ENCODE measurements at regions not wholly inside any gene's neighbourhood (a gene's known extent, or its start where the extent isn't known, plus 50 kb on each side); places are given as distances from the start of the nearest gene placed in this dataset.
"Not testable (repeated sequence)": the region's sequence is repeated elsewhere in the genome, so short reads cannot be mapped to it uniquely, and the experiment has no call there.

DNA sequence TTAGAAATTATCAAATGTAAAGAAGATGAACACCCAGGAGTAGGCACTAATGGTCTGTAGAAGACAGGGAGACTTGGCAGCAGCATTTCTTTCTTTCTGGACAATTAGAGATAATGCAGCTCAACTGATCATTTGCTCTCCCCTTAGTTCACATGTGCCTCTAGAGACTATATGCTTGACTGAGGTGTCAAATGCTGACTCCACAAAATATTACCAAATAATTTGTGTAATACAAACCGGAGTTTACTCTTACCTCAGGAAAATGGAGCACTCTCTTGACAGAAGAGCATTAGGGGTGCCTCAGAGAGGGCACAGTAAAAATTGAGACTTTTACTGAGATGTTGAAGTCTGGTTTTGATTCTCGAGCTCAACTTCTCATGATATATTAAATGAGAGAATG lies 131.8 kb downstream of the ATP6V1G3 start:
- no peak for DNase-seq

DNA sequence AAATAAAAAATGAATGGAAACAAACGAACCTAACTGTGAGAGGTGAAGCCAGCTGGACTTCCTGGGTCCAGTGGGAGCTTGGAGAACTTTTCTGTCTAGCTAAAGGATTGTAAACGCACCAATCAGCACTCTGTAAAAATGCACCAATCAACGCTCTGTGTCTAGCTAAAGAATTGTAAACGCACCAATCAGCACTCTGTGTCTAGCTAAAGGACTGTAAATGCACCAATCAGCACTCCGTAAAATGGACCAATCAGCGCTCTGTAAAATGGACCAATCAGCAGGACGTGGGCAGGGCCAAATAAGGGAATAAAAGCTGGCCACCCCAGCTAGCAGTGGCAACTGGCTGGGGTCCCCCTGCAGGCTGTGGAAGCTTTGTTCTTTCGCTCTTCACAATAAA lies 135.8 kb downstream of the ATP6V1G3 start:
- DNase-seq: not testable (repeated sequence)

DNA sequence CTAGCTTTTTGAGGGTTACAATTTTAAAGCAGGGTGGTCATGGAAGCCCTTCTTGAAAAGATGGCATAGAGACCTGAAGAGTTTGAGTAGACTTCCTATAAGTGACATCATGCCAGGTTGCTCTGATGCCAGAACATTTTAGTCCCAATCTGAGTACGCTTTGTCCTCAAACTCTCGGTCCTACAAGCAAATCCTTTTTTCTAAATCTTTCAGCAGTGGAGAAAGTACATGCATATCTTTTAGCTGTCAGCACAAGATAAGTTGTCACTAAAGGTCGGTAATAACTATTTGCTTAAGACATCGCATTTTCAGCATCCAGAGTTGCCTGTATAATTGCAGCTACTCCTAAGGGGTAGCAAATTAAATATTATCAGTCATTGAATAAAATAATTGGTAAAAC lies 140.4 kb downstream of the ATP6V1G3 start:
- DNase-seq: no peak

DNA sequence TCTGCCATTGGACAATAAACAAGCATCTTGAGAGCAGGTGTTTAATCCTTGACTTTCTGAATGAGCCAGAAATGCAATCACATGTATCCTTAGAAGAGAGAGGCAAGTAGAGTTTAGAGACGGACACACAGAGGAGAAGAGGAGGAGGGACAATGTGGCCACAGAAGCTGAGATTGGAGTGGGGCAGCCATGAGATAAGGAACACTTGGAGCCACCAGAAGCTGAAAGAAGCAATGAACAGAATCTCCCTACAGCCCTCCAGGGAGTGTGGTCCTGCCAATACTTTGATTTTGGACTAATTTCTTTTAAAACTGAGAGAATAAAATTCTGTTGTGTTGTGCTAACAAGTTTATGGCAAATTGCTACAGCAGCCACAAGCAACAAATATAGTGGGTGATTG lies 141.0 kb downstream of the ATP6V1G3 start:
- DNase-seq: no peak

DNA sequence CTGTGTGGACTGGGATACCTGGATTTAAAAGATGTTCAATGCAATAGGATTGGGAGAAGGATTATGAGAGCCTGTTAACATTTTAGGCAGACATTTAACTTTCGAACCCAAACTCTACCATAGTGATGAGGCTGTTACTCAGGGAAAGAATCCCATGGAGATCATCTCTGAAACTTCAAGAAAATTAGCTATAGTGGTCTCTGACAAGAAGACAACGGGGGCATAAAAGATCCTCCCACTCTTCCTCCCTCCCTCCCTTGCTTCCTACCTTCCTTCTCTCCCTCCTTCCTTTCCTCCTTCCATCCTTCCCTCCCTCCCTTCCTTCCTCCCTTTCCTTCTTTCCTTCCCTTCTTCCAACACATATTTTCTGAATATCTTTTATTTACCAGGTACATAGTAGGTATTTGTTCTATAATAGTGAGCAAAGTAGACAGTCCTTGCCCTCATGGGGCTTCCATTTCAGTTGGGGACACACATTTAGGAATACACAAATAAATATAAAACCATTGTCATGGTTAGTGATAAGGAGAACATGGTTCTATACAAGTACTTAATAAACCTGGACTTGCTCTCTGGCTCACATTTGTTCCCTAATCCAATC lies 143.2 kb downstream of the ATP6V1G3 start:
- no peak for DNase-seq

DNA sequence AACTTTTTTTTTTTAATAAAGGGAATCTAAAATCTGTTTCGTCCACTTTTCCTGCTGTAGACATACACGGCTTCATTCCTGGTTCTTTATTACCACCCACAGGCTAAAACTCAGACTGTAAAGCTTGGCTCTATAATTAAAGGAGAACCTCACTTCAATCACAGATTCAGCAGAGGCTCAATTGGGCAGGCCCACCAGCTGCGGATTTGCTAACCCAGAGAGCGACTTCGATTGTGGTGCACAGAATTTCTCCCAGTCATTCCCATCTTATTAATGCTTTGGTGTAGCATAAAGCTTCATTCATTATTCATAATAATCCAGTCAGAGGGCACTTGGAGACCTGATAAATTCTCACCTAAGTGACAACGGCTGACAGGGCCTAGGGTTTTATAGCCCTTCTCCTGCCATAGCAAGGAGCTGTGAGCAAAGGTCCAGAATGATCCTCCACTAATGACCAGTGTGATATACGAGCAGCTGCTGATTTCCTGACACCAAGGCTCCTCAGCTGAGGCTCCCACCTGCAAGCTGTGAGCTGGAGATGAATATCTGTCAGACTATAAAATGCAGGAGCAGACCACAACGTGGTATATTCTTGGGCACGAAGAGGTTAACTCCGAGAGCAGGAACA lies 149.0 kb downstream of the ATP6V1G3 start:
- no peak for DNase-seq

DNA sequence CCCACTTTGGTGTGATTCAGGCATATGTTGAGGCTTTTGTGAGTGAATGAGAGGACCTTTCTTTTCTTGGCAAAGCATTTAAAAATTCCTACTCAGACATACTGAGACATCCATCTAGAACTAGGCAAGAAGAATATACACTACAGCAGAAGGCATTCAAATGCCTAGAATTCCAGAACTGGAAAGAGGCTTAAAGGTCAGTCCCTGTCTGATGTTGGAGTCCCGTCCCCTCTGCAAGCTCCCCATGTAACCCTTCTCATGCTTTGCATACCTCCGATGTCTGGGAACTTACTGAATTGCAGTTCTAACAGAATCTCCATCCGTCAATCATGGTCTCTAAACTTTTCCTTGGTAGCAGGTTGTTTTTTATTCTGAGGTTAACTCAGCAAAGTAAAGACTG lies 152.9 kb downstream of the ATP6V1G3 start:
- DNase-seq: no peak

DNA sequence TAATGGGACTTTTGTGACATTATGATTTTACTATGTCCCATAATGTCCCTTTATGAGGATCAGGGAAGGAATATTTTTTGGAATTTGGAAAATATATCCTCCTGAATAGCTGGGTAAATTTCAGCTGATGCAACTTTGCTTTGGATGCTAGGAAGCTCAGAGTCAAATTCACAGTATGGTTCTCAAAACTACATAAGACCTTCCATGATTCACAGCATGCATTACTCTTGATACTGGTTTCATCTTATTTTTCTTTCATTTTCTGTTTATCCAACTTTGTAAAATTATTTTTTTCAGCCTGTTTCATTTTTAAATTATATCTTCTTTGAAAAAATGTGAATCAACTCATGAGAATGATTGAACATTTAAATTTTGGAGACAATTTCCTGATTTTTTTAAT lies 160.2 kb downstream of the ATP6V1G3 start:
- DNase-seq: no peak

DNA sequence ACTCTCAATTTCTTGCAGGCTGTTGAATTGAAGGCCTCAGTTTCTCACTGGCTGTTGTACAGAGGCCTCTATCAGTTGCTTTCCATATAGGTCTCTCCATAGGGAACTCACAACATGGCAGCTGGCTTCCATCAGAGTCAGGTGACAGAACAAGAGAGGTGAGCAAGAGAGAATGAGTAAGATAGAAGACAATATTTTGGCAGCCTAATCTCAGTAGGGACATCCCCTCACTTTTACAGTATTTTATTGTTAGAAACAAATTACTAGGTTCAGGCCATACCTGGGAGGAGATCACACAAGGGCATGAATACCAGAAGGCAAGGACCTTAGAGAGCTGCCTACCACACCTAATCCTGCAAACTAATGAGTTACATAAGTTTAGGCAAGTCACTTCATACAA lies 162.8 kb downstream of the ATP6V1G3 start:
- no peak for DNase-seq

DNA sequence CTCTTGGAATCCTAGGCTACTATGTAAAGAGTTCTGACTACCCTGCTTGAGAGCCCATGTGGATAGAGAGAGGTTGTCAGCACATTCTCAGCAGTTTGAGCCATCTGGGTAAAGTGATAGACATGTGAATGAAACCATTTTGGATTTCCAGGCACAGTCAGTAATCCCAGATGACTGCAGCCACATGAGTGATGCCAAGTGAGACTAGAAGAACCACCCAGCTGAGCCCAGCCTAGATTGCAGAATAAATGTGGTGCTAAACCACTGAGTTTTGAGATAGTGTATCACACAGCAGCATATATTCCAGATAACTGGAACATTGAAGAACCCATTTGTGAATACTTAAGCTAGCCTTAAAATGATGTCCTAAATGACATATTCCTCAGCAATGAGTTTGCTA lies 166.2 kb downstream of the ATP6V1G3 start:
- no peak for DNase-seq

DNA sequence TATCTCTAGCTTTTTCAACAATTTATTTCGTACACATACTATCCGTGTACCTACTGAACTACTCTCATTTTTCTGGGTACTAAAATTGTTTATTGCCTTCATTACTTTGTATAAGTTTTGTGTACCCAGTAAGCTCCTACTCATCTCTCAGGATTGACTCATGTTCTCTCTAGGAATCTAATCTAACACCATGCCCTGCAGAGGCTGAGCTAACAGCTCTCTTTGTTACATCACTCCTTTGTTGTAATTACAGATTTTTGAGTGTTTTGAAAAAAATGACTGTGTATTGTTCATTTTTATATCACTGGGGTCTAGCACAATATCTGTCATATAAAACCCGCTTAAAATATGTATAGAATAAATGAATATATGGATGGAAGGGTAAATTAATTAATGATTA lies 167.1 kb downstream of the ATP6V1G3 start:
- no peak for DNase-seq

Measured in DMS153 (cell line).